GM18507 (cell line): ENCODE measurements at regions not wholly inside any gene's neighbourhood (a gene's known extent, or its start where the extent isn't known, plus 50 kb on each side); places are given as distances from the start of the nearest gene placed in this dataset.
A peak's percentile ranks its signal among the peaks of the same experiment; 100 is the strongest.
"Not testable (repeated sequence)": the region's sequence is repeated elsewhere in the genome, so short reads cannot be mapped to it uniquely, and the experiment has no call there.

Source experiments
- DNase-seq: peaks from one replicate; pipeline ENCODE4 v3.0.0; 2011; ENCODE audit warnings: low read depth; ENCODE audit not compliant: insufficient read length; ENCODE audit errors: extremely low spot score
- FAIRE-seq: peaks from 2 replicates; lab custom pipeline; 2011; peaks lifted over from hg19 to GRCh38; lab: Jason Lieb, UNC

- DNase-seq (no peak), FAIRE-seq (no peak)
These were observed 1405.9 kb upstream of the ALCAM start for GRCh38 chr3:103960819-103961218.

- DNase-seq (no peak), FAIRE-seq (no peak)
These were observed 1403.1 kb upstream of the ALCAM start for GRCh38 chr3:103963599-103963998.

GRCh38 chr3:103965764-103966163 lies 1400.9 kb upstream of the ALCAM start:
- DNase-seq = no peak
- FAIRE-seq = no peak

GRCh38 chr3:103966749-103967148 lies 1400.0 kb upstream of the ALCAM start:
- FAIRE-seq (no peak), DNase-seq (no peak)

- peak; percentile 50 for FAIRE-seq
These were observed 1398.6 kb upstream of the ALCAM start for GRCh38 chr3:103968131-103968530.

GRCh38 chr3:103968751-103969150 lies 1398.0 kb upstream of the ALCAM start:
- DNase-seq (no peak), FAIRE-seq (peak; percentile 73)

More at GRCh38 chr3:103968131-103968530, 1398.6 kb upstream of the ALCAM start:
- no peak for DNase-seq

GRCh38 chr3:103976931-103977339 lies 1389.8 kb upstream of the ALCAM start:
- FAIRE-seq = no peak
- no peak for DNase-seq

- DNase-seq (no peak), FAIRE-seq (no peak)
These were observed 1389.3 kb upstream of the ALCAM start for GRCh38 chr3:103977417-103977816.

GRCh38 chr3:103991461-103992115 lies 1375.1 kb upstream of the ALCAM start:
- DNase-seq (no peak), FAIRE-seq (no peak)

- FAIRE-seq (no peak), DNase-seq (no peak)
These were observed 1374.2 kb upstream of the ALCAM start for GRCh38 chr3:103992469-103992868.

GRCh38 chr3:104004956-104005355 lies 1361.8 kb upstream of the ALCAM start:
- FAIRE-seq (no peak), DNase-seq (no peak)

GRCh38 chr3:104005815-104006214 lies 1360.9 kb upstream of the ALCAM start:
- FAIRE-seq (no peak), DNase-seq (no peak)

- no peak for DNase-seq
- no peak for FAIRE-seq
These were observed 1348.2 kb upstream of the ALCAM start for GRCh38 chr3:104018541-104018940.

- FAIRE-seq (no peak), DNase-seq (no peak)
These were observed 1335.1 kb upstream of the ALCAM start for GRCh38 chr3:104031598-104031997.

- no peak for DNase-seq
- FAIRE-seq = no peak
These were observed 1334.4 kb upstream of the ALCAM start for GRCh38 chr3:104032283-104032682.

GRCh38 chr3:104040896-104041295 lies 1325.8 kb upstream of the ALCAM start:
- no peak for DNase-seq
- no peak for FAIRE-seq

GRCh38 chr3:104043001-104043543 lies 1323.6 kb upstream of the ALCAM start:
- not testable (repeated sequence) for FAIRE-seq, DNase-seq

GRCh38 chr3:104044002-104044401 lies 1322.7 kb upstream of the ALCAM start:
- FAIRE-seq = no peak
- no peak for DNase-seq

- DNase-seq (no peak), FAIRE-seq (no peak)
These were observed 1300.1 kb upstream of the ALCAM start for GRCh38 chr3:104066658-104067057.

- FAIRE-seq (no peak), DNase-seq (no peak)
These were observed 1297.6 kb upstream of the ALCAM start for GRCh38 chr3:104069114-104069513.

- FAIRE-seq (no peak), DNase-seq (no peak)
These were observed 1295.8 kb upstream of the ALCAM start for GRCh38 chr3:104070906-104071305.
